ENCODE measurements at regions not wholly inside any gene's neighbourhood (a gene's known extent, or its start where the extent isn't known, plus 50 kb on each side); places are given as distances from the start of the nearest gene placed in this dataset.

DNA sequence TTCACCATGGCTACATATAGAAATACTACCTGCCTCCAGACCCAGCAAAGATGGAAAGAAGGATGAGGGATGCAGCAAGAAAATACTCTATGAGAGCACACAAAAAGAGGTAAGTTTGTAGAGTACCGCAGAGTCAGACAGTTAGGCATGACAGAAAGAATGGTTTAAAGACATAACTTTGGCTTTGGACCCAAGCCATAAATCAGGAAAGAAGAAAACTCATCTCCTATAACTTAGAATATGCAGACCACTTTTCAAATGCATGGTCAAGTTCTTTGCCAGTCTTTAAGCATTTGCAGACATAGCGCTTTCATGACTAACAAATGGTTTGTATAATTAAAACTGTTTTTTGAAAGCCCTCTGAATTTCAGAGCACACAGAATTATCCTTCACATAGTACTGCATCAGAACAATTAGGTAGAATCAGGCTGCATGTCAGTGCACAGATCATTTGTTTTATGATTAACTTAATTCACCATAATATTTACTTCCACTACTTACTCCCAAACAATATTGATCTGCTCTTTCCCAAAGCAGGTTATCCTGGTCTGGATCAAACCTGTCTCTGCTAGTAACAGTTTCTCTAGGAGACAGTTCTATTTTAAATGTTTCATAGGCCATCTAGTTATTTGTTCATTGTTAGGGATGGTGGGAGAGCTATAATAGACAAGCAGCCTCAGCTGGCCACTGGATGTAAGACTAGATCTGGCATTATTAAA is 280.7 kb upstream of the NR5A2 start:
- no peaks in the 10 kb centered on the region for H3K36me3 Mint-ChIP-seq
- no peak for DNase-seq (ENCODE audit: extremely low spot score, unreplicated experiment)
- H3K9me3 Mint-ChIP-seq: no peaks in the 10 kb centered on the region
- TF ChIP-seq, protein P1, sequence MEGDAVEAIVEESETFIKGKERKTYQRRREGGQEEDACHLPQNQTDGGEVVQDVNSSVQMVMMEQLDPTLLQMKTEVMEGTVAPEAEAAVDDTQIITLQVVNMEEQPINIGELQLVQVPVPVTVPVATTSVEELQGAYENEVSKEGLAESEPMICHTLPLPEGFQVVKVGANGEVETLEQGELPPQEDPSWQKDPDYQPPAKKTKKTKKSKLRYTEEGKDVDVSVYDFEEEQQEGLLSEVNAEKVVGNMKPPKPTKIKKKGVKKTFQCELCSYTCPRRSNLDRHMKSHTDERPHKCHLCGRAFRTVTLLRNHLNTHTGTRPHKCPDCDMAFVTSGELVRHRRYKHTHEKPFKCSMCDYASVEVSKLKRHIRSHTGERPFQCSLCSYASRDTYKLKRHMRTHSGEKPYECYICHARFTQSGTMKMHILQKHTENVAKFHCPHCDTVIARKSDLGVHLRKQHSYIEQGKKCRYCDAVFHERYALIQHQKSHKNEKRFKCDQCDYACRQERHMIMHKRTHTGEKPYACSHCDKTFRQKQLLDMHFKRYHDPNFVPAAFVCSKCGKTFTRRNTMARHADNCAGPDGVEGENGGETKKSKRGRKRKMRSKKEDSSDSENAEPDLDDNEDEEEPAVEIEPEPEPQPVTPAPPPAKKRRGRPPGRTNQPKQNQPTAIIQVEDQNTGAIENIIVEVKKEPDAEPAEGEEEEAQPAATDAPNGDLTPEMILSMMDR (conservative IDR thresholded peaks at IDR 0.05): no peak
- H3K4me1 Mint-ChIP-seq (ENCODE audit: unreplicated experiment): peaks cover 12% of the 10 kb centered on the region
- no peak overlapping the region for H3K27ac Mint-ChIP-seq
- no peak overlapping the region for H3K4me3 Mint-ChIP-seq
- H3K27me3 Mint-ChIP-seq: peaks cover 23% of the 10 kb centered on the region

DNA sequence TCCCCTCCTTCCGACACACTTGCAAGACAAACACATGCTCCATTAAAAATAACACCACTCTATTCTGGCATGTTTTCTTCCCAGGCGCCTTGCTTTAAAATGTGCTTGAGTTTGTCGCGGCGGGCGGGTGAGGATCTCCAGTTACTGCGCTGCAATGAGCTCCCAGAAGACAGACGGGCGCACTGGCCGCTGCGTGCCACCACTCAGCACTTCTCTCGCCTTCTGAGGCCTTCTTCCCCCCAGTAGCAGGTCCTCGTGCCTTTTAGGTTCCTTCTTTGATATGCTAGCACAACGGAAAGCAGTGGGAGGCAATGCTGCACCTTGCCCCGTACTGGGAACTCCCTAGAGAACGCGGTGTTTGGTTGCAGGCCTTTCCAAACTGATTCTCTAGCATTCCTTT is 279.5 kb upstream of the NR5A2 start:
- peaks cover 12% of the 10 kb centered on the region for H3K4me1 Mint-ChIP-seq (ENCODE audit: unreplicated experiment)
- no peak for DNase-seq (ENCODE audit: extremely low spot score, unreplicated experiment)
- H3K27ac Mint-ChIP-seq: no peak overlapping the region
- H3K9me3 Mint-ChIP-seq: peaks cover 5% of the 10 kb centered on the region
- H3K36me3 Mint-ChIP-seq: no peaks in the 10 kb centered on the region
- TF ChIP-seq, protein P1 (conservative IDR thresholded peaks at IDR 0.05): no peak
- peaks cover 23% of the 10 kb centered on the region for H3K27me3 Mint-ChIP-seq
- peak overlapping the region; percentile 24 for H3K4me3 Mint-ChIP-seq

DNA sequence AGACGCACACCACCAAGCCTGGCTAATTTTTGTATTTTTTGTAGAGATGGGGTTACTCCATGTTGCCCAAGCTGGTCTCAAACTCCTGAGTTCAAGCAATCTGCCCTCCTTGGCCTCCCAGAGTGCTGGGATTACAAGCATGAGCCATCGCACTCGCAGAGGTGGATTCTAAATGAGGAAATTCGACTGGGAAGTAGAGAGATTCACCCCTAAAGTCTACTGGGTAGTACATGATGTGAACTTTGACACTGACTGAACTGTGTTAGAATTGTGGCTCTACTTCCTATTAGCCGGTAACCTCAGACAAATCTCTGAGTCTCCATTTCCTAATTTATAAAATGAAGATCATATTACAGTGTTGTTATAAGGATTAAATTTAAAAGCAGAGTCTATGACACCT is 276.0 kb upstream of the NR5A2 start:
- TF ChIP-seq, protein P1 (conservative IDR thresholded peaks at IDR 0.05): no peak
- Mint-ChIP-seq H3K27ac (no peak overlapping the region), H3K9me3 (peaks cover 5% of the 10 kb centered on the region), H3K4me1 (ENCODE audit: unreplicated experiment) (peaks cover 9% of the 10 kb centered on the region), H3K27me3 (peaks cover 23% of the 10 kb centered on the region), H3K4me3 (no peak overlapping the region), H3K36me3 (no peaks in the 10 kb centered on the region)
- no peak for DNase-seq (ENCODE audit: extremely low spot score, unreplicated experiment)

DNA sequence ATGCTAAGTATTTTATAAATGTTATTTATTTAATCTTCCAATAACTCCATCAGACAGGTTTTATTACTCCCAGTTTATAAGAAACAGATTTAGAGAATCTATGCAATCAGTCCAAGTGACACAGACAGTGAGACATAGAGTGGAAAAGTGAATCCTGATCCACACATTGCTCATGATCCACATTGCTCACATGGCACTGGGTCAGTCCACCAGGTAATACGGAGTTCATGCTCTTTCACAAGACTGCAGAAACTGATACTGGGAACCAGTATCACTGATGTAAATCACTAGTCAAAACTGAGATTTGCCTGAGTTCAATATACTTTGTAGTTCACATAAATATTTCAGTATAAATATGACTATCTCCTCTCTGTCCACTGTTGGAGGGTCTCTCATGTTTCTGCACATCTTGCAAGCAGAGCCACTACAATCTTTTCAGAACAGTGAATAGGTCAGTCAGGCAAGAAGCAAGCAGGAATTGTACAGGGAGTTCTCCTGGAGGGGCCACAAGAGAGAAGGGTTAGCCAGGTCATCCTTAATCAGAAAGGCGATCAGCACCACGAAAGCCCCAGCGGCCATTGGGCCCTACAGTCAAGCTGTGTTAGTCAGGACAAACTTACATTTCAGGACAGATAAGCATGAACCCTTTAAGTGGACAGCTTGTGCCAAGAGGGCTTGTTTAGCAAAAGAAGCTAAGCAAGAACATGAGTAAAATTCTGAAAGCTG is 275.4 kb upstream of the NR5A2 start:
- Mint-ChIP-seq H3K4me3 (no peak overlapping the region), H3K36me3 (no peaks in the 10 kb centered on the region), H3K27me3 (peaks cover 21% of the 10 kb centered on the region), H3K4me1 (ENCODE audit: unreplicated experiment) (peaks cover 9% of the 10 kb centered on the region), H3K9me3 (peaks cover 5% of the 10 kb centered on the region), H3K27ac (no peak overlapping the region)
- DNase-seq (ENCODE audit: extremely low spot score, unreplicated experiment): no peak
- TF ChIP-seq, protein P1 (conservative IDR thresholded peaks at IDR 0.05): no peak

DNA sequence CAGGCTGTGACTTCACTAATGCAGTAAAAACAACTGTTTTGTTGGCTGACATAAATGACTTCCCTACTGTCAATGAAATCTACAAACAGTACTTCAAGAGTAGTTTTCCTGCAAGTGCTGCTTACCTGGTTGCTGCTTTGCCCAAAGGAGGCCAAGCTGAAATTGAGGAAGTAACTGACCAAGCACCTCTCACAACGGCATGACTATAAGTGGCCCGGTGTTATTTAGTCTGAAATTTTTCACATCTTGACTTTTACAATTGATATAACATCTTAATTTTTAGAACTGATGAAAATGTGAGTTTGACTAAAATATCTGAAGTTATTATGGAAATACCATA is 274.9 kb upstream of the NR5A2 start:
- no peak for DNase-seq (ENCODE audit: extremely low spot score, unreplicated experiment)
- no peak overlapping the region for H3K4me3 Mint-ChIP-seq
- H3K27me3 Mint-ChIP-seq: peaks cover 16% of the 10 kb centered on the region
- no peak overlapping the region for H3K27ac Mint-ChIP-seq
- peaks cover 8% of the 10 kb centered on the region for H3K4me1 Mint-ChIP-seq (ENCODE audit: unreplicated experiment)
- no peaks in the 10 kb centered on the region for H3K36me3 Mint-ChIP-seq
- peaks cover 5% of the 10 kb centered on the region for H3K9me3 Mint-ChIP-seq
- TF ChIP-seq, protein P1 (conservative IDR thresholded peaks at IDR 0.05): no peak

Data from type B pancreatic cell (in vitro differentiated cells).